ENCODE measurements at regions not wholly inside any gene's neighbourhood (a gene's known extent, or its start where the extent isn't known, plus 50 kb on each side); places are given as distances from the start of the nearest gene placed in this dataset.
"Not testable (repeated sequence)": the region's sequence is repeated elsewhere in the genome, so short reads cannot be mapped to it uniquely, and the experiment has no call there.

GRCh38 chr15:69860921-69861320 is 236.8 kb downstream of the TLE3 start:
- DNase-seq (ENCODE audit: low read depth in 3 of 3): no peak

GRCh38 chr15:69861331-69862171 is 236.2 kb downstream of the TLE3 start:
- DNase-seq (ENCODE audit: low read depth in 3 of 3): no peak

- no peak for DNase-seq (ENCODE audit: low read depth in 3 of 3)
Measured at GRCh38 chr15:69862540-69862939, 235.2 kb downstream of the TLE3 start.

GRCh38 chr15:69863446-69863845 is 234.3 kb downstream of the TLE3 start:
- no peak for DNase-seq (ENCODE audit: low read depth in 3 of 3)

- no peak for DNase-seq (ENCODE audit: low read depth in 3 of 3)
Measured at GRCh38 chr15:69865369-69865768, 232.3 kb downstream of the TLE3 start.

GRCh38 chr15:69868756-69869155 is 229.0 kb downstream of the TLE3 start:
- DNase-seq (ENCODE audit: low read depth in 3 of 3): no peak

GRCh38 chr15:69869291-69869690 is 228.4 kb downstream of the TLE3 start:
- DNase-seq (ENCODE audit: low read depth in 3 of 3): no peak

GRCh38 chr15:69869881-69870505 is 227.7 kb downstream of the TLE3 start:
- DNase-seq (ENCODE audit: low read depth in 3 of 3): no peak

GRCh38 chr15:69871511-69872134 is 226.1 kb downstream of the TLE3 start:
- DNase-seq (ENCODE audit: low read depth in 3 of 3): no peak

- DNase-seq (ENCODE audit: low read depth in 3 of 3): no peak
Measured at GRCh38 chr15:69873807-69874206, 223.9 kb downstream of the TLE3 start.

GRCh38 chr15:69874321-69874720 is 223.4 kb downstream of the TLE3 start:
- no peak for DNase-seq (ENCODE audit: low read depth in 3 of 3)

GRCh38 chr15:69876064-69876940 is 221.4 kb downstream of the TLE3 start:
- no peak for DNase-seq (ENCODE audit: low read depth in 3 of 3)

- not testable (repeated sequence) for DNase-seq (ENCODE audit: low read depth in 3 of 3)
Measured at GRCh38 chr15:69879963-69880362, 217.8 kb downstream of the TLE3 start.

GRCh38 chr15:69880571-69881301 is 217.0 kb downstream of the TLE3 start:
- no peak for DNase-seq (ENCODE audit: low read depth in 3 of 3)

GRCh38 chr15:69881302-69881670 is 216.4 kb downstream of the TLE3 start:
- no peak for DNase-seq (ENCODE audit: low read depth in 3 of 3)

- DNase-seq (ENCODE audit: low read depth in 3 of 3): no peak
Measured at GRCh38 chr15:69881766-69882165, 216.0 kb downstream of the TLE3 start.

GRCh38 chr15:69883306-69883705 is 214.4 kb downstream of the TLE3 start:
- no peak for DNase-seq (ENCODE audit: low read depth in 3 of 3)

- DNase-seq (ENCODE audit: low read depth in 3 of 3): no peak
Measured at GRCh38 chr15:69885173-69885955, 212.4 kb downstream of the TLE3 start.

- DNase-seq (ENCODE audit: low read depth in 3 of 3): no peak
Measured at GRCh38 chr15:69887009-69887408, 210.7 kb downstream of the TLE3 start.

- no peak for DNase-seq (ENCODE audit: low read depth in 3 of 3)
Measured at GRCh38 chr15:69887553-69887952, 210.2 kb downstream of the TLE3 start.
